HCT116 (cell line): ENCODE measurements at regions not wholly inside any gene's neighbourhood (a gene's known extent, or its start where the extent isn't known, plus 50 kb on each side); places are given as distances from the start of the nearest gene placed in this dataset.
"Not testable (repeated sequence)": the region's sequence is repeated elsewhere in the genome, so short reads cannot be mapped to it uniquely, and the experiment has no call there.

Experiments
- ATAC-seq: fragments of 200-7000 bp; cut with Tn5 transposase; 2 replicates; pipeline ENCODE4 v1.9.1; 2020; ENCODE audit warnings: mild to moderate bottlenecking, moderate library complexity
- BruUV-seq: library from RNA; stranded (reverse); fragments of 400-500 nt; replicated peaks from 2 replicates; lab custom pipeline; 2021; lab: Mats Ljungman, UMichigan
- CTCF ChIA-PET: fragments of 300-600 bp; sonication (Branson Sonifier 250); formaldehyde crosslinking; loops from one replicate; lab custom pipeline; 2021; ENCODE audit warnings: antibody characterized with exemption; lab: Charles Lee
- POLR2A ChIA-PET: fragments of 300-600, 350-600 bp; sonication (Branson Sonifier 250); formaldehyde crosslinking; loops from one replicate; lab custom pipeline; 2021; ENCODE audit warnings: antibody characterized with exemption; lab: Charles Lee
- RAD21 ChIA-PET, 2 experiments: fragments of 300-600 bp; sonication (Branson Sonifier 250); formaldehyde crosslinking; loops; one replicate each; lab custom pipeline; 2023; ENCODE audit warnings: low total read pairs in 2 of 2; ENCODE audit not compliant: uncharacterized antibody in 2 of 2, unreplicated experiment in 2 of 2, low non-redundant PET in 1 of 2; lab: Charles Lee
- DNase-seq: peaks from one replicate; pipeline ENCODE4 v3.0.0-alpha.2; 2010; ENCODE audit warnings: low read depth, low spot score
- H2AFZ ChIP-seq: fragments of 200-600 bp; shearing (Covaris generic), sonication (generic); 2 replicates; pipeline ENCODE4 v1.6.1; 2017; ENCODE audit warnings: low read depth, mixed run types, mixed read lengths, antibody characterized with exemption, low read length; ENCODE audit not compliant: poor library complexity, severe bottlenecking
- H3K27ac ChIP-seq: 2 replicates; pipeline ENCODE4 v1.5.1; 2012; ENCODE audit warnings: low read depth, low read length
- H3K27me3 ChIP-seq: fragments of 200-600 bp; sonication (generic); 2 replicates; pipeline ENCODE4 v1.6.1; 2016; ENCODE audit warnings: mixed run types, low read length, mixed read lengths; ENCODE audit not compliant: insufficient read depth
- H3K36me3 ChIP-seq, 2 experiments: fragments of 200-500 bp in 1 of 2; fragments of 200-600 bp in 1 of 2; sonication (Bioruptor generic) in 1 of 2; sonication (generic) in 1 of 2; 2 replicates each; pipeline versions ENCODE4 v1.5.1 to v1.6.1; 2014 to 2016; ENCODE audit warnings: low read length in 2 of 2, inconsistent platforms in 1 of 2, mixed read lengths in 1 of 2, mixed run types in 1 of 2; ENCODE audit not compliant: insufficient read depth in 2 of 2, control insufficient read depth in 1 of 2
- H3K4me1 ChIP-seq, 2 experiments: fragments of 200-600 bp in 1 of 2; sonication (generic) in 1 of 2; 2 replicates each; pipeline versions ENCODE4 v1.5.1 to v1.6.1; 2012 to 2017; ENCODE audit warnings: low read length in 2 of 2, inconsistent platforms in 1 of 2, mild to moderate bottlenecking in 1 of 2, mixed read lengths in 1 of 2, mixed run types in 1 of 2, moderate library complexity in 1 of 2; ENCODE audit not compliant: insufficient read depth in 2 of 2, control insufficient read depth in 1 of 2
- H3K4me2 ChIP-seq: fragments of 200-600 bp; sonication (generic); 2 replicates; pipeline ENCODE4 v1.6.1; 2017; ENCODE audit warnings: mixed run types, low read length, mixed read lengths
- H3K4me3 ChIP-seq, 2 experiments: fragments of 200-600 bp in 1 of 2; sonication (generic) in 1 of 2; replicated peaks in 1 of 2; 2 replicates each; pipeline ENCODE4 v1.5.1; 2011 to 2016; ENCODE audit warnings: low read length in 2 of 2, control low read depth in 1 of 2, low read depth in 1 of 2, mild to moderate bottlenecking in 1 of 2, mixed read lengths in 1 of 2, mixed run types in 1 of 2
- H3K79me2 ChIP-seq: fragments of 200-600 bp; sonication (generic); 2 replicates; pipeline ENCODE4 v1.6.1; 2017; ENCODE audit warnings: mild to moderate bottlenecking, mixed run types, low read length, moderate library complexity, mixed read lengths; ENCODE audit not compliant: insufficient read depth
- H3K9ac ChIP-seq: fragments of 200-600 bp; sonication (generic); 2 replicates; pipeline ENCODE4 v1.6.1; 2016; ENCODE audit warnings: low read length, mixed read lengths
- H3K9me2 ChIP-seq: fragments of 200-600 bp; sonication (generic), shearing (Covaris generic); 2 replicates; pipeline ENCODE4 v1.6.1; 2017; ENCODE audit warnings: mixed run types, mild to moderate bottlenecking, moderate library complexity; ENCODE audit not compliant: insufficient read depth
- H3K9me3 ChIP-seq, 2 experiments: fragments of 200-500 bp in 1 of 2; fragments of 200-600 bp in 1 of 2; sonication (Bioruptor generic) in 1 of 2; sonication (generic) in 1 of 2; 2 replicates each; pipeline ENCODE4 v1.6.1; 2014 to 2017; ENCODE audit warnings: low read length in 2 of 2, mixed read lengths in 2 of 2, inconsistent platforms in 1 of 2, low read depth in 1 of 2, mild to moderate bottlenecking in 1 of 2, mixed run types in 1 of 2, moderate library complexity in 1 of 2; ENCODE audit not compliant: control insufficient read depth in 1 of 2, insufficient read depth in 1 of 2
- H4K20me1 ChIP-seq: fragments of 200-600 bp; sonication (generic), shearing (Covaris generic); 2 replicates; pipeline ENCODE4 v1.6.1; 2017; ENCODE audit warnings: mixed run types, mild to moderate bottlenecking, moderate library complexity; ENCODE audit not compliant: insufficient read depth
- intact Hi-C: fragments of 100-400 bp; cut with micrococcal nuclease; formaldehyde crosslinking; loops from 2 replicates; pipeline ENCODE4 v1.10.0; 2022

DNA sequence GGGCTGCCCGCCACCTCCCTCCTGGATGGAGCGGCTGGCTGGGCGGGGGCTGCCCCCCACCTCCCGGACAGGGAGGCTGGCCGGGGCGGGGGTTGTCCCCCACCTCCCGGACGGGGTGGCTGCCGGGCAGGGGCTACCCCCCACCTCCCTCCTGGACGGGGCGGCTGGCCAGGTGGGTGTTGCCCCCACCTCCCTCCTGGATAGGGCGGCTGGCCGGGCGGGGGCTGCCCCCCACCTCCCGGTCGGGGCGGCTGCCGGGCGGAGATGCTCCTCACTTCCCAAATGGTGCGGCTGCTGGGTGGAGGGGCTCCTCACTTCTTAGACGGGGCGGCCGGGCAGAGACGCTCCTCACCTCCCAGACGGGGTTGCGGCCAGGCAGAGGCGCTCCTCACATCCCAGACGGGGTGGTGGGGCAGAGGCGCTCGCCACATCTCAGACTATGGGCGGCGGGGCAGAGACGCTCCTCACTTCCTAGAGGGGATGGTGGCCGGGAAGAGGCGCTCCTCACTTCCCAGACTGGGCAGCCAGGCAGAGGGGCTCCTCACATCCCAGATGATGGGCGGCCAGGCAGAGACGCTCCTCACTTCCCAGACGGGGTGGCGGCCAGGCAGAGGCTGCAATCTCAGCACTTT, 153.9 kb upstream of the OR4C13 start:
- H3K27me3 ChIP-seq, H3K36me3 ChIP-seq, H3K4me3 ChIP-seq, BruUV-seq, H3K9ac ChIP-seq, H3K4me1 ChIP-seq, H3K27ac ChIP-seq, ATAC-seq, CTCF ChIA-PET, POLR2A ChIA-PET, H2AFZ ChIP-seq, intact Hi-C loops, H4K20me1 ChIP-seq, DNase-seq, H3K9me3 ChIP-seq, H3K4me2 ChIP-seq, H3K79me2 ChIP-seq, RAD21 ChIA-PET, H3K9me2 ChIP-seq: not testable (repeated sequence)

DNA sequence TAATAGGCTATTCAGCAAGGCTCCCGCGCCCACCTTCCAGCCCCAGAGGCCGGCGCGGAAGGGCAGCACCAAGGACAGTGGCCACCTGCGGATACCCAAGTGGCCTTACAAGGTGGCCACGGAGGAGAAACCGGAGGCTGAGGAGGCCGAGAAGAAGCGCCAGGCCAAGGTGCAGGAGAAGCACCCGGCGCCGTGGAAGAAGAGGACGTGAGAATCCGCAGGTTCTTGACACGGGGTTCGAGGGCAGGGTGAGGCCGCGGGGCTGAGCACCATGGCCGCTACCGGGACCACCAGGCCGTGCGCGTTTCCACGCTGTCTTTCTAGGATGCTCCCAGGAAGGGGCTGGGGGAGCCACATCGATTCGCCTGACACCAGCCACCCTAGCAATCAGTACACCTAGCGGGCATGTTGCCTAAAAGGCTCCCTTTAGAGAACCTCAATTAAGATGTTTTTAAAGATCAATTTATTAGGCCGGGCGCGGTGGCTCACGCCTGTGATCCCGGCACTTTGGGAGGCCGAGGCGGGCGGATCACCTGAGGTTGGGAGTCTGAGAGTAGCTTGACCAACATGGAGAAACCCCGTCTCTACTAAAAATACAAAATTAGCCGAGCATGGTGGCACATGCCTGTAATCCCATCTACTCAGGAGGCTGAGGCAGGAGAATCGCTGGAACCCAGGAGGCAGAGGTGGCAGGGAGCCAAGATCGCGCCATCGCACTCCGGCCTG, 134.3 kb upstream of the OR4C13 start:
- BruUV-seq, intact Hi-C loops, H3K4me1 ChIP-seq, POLR2A ChIA-PET, H3K36me3 ChIP-seq, DNase-seq, H3K9ac ChIP-seq, H3K27ac ChIP-seq, H3K4me2 ChIP-seq, H4K20me1 ChIP-seq, CTCF ChIA-PET, H3K27me3 ChIP-seq, ATAC-seq, RAD21 ChIA-PET, H3K9me3 ChIP-seq, H3K4me3 ChIP-seq, H3K9me2 ChIP-seq, H3K79me2 ChIP-seq, H2AFZ ChIP-seq: not testable (repeated sequence)

DNA sequence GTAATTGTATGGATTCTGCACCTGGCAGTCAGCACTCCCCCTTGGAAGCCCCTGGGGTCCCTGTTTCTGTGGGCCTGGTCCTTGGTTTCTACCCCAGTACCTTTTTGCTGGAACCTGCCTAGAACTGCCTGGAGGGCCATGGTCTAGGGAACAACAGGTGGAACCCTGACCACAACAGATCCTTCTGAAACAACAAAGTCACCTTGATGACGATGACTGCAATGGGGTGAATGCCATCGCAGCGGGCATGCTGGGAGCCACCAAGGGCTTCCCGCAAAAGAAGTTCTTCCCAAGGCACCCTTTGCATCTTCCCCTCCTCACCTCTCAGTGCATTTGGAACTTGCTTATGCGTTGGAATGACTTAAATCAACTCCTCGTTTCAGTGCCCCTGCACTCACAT, 129.0 kb upstream of the OR4C13 start:
- H3K27ac ChIP-seq, ATAC-seq, H3K4me2 ChIP-seq, H4K20me1 ChIP-seq, H2AFZ ChIP-seq, H3K9me2 ChIP-seq, RAD21 ChIA-PET, H3K79me2 ChIP-seq, H3K4me1 ChIP-seq, H3K4me3 ChIP-seq, DNase-seq, CTCF ChIA-PET, H3K9ac ChIP-seq, intact Hi-C loops, H3K36me3 ChIP-seq, POLR2A ChIA-PET, BruUV-seq, H3K27me3 ChIP-seq, H3K9me3 ChIP-seq: not testable (repeated sequence)

DNA sequence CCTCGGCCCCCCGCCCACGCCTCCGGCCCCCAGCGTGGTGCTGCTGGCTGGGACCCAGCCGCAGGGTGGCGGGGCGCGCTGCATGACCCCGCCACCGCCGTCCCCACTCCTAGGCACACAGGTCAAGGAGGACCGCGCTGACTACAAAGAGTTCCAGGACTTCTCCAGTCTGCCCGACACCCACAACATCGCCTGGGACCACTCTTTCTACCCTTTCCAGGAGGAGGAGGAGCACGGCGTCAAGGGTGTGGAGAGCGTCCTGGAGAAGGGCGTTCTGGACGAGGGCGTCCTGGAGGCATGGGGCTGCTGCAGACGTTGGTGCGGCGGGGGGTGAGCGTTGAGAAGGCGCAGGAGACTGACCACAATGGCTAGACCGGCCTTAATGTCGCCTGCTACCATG, 101.7 kb upstream of the OR4C13 start:
- H2AFZ ChIP-seq, CTCF ChIA-PET, ATAC-seq, RAD21 ChIA-PET, H3K9me2 ChIP-seq, H3K4me1 ChIP-seq, H3K4me2 ChIP-seq, intact Hi-C loops, DNase-seq, POLR2A ChIA-PET, H3K36me3 ChIP-seq, H3K27ac ChIP-seq, H4K20me1 ChIP-seq, BruUV-seq, H3K27me3 ChIP-seq, H3K79me2 ChIP-seq, H3K9ac ChIP-seq, H3K9me3 ChIP-seq, H3K4me3 ChIP-seq: not testable (repeated sequence)
